Panc1 (cell line): ENCODE measurements at regions not wholly inside any gene's neighbourhood (a gene's known extent, or its start where the extent isn't known, plus 50 kb on each side); places are given as distances from the start of the nearest gene placed in this dataset.

Experiments used
- ATAC-seq: fragments of 200-7000 bp; cut with Tn5 transposase; 2 replicates; pipeline ENCODE4 v1.9.1; 2020; ENCODE audit warnings: mild to moderate bottlenecking, moderate library complexity
- BruUV-seq: library from RNA; stranded (reverse); fragments of 400-500 nt; replicated peaks from 2 replicates; lab custom pipeline; 2021; lab: Mats Ljungman, UMichigan
- CTCF ChIA-PET: fragments of 300-600 bp; sonication (Branson Sonifier 250); formaldehyde crosslinking; loops from one replicate; lab custom pipeline; 2022; ENCODE audit warnings: antibody characterized with exemption; lab: Charles Lee
- POLR2A ChIA-PET: fragments of 300-600 bp; sonication (Branson Sonifier 250); formaldehyde crosslinking; loops from one replicate; lab custom pipeline; 2022; ENCODE audit warnings: antibody characterized with exemption; lab: Charles Lee
- DNase-seq: peaks from one replicate; pipeline ENCODE4 v3.0.0-alpha.2; 2010; ENCODE audit warnings: low read depth, low spot score
- H3K27ac ChIP-seq: 2 replicates; pipeline ENCODE4 v1.5.1; 2011; ENCODE audit warnings: mild to moderate bottlenecking, low read length, inconsistent platforms
- H3K27me3 ChIP-seq: fragments of 200-500 bp; sonication (Bioruptor generic); 2 replicates; pipeline ENCODE4 v1.6.0; 2014; ENCODE audit warnings: low read length, inconsistent platforms; ENCODE audit not compliant: control insufficient read depth, insufficient read depth
- H3K36me3 ChIP-seq: fragments of 200-500 bp; sonication (Bioruptor generic); 2 replicates; pipeline ENCODE4 v1.5.1; 2014; ENCODE audit warnings: inconsistent platforms, mild to moderate bottlenecking, low read length, moderate library complexity; ENCODE audit not compliant: control insufficient read depth, insufficient read depth
- H3K4me1 ChIP-seq: 2 replicates; pipeline ENCODE4 v1.5.1; 2011; ENCODE audit warnings: inconsistent platforms, mild to moderate bottlenecking, low read length, moderate library complexity; ENCODE audit not compliant: control insufficient read depth, insufficient read depth
- H3K4me3 ChIP-seq, 2 experiments: 2 replicates each; pipeline ENCODE4 v1.5.1; 2011 to 2012; ENCODE audit warnings: low read depth in 2 of 2, low read length in 2 of 2, mild to moderate bottlenecking in 2 of 2, inconsistent platforms in 1 of 2, moderate library complexity in 1 of 2
- H3K9me3 ChIP-seq: fragments of 200-500 bp; sonication (Bioruptor generic); 2 replicates; pipeline ENCODE4 v1.5.1; 2014; ENCODE audit warnings: low read depth, mild to moderate bottlenecking, inconsistent platforms, low read length, moderate library complexity; ENCODE audit not compliant: control insufficient read depth, insufficient read depth
- POLR2AphosphoS5 ChIP-seq: IDR thresholded peaks from 2 replicates; pipeline ENCODE4 v1.6.1; 2012; ENCODE audit warnings: mild to moderate bottlenecking, low read depth, low read length, moderate library complexity
- SIN3A ChIP-seq: IDR thresholded peaks from 2 replicates; pipeline ENCODE4 v1.6.1; 2012; ENCODE audit warnings: low read depth, mild to moderate bottlenecking, low read length, moderate library complexity, borderline replicate concordance; ENCODE audit not compliant: insufficient read depth
- TCF7L2 ChIP-seq: IDR thresholded peaks from 2 replicates; pipeline ENCODE4 v1.6.1; 2011; ENCODE audit warnings: mild to moderate bottlenecking, low read depth, low read length, inconsistent platforms
- in situ Hi-C: cut with HindIII; loops from 2 replicates; pipeline ENCODE4 v1.10.0; 2016; ENCODE audit warnings: low sequenced_read_pairs, low pct_unique_long_range_greater_than_20kb
- intact Hi-C: fragments of 100-400 bp; cut with micrococcal nuclease; formaldehyde crosslinking; loops from one replicate; pipeline ENCODE4 v1.10.0; 2022; ENCODE audit not compliant: unreplicated experiment
- TF ChIP-seq, protein P1 (sequence below): fragments of 450-650 bp; IDR thresholded peaks from 2 replicates; pipeline ENCODE4 v1.5.1; 2017; ENCODE audit warnings: mild to moderate bottlenecking
- TF ChIP-seq, protein P2 (sequence below), 2 experiments: IDR thresholded peaks; 2 replicates each; pipeline ENCODE4 v1.6.1; 2011 to 2012; ENCODE audit warnings: low read depth in 2 of 2, control low read depth in 1 of 2, low read length in 1 of 2, mild to moderate bottlenecking in 1 of 2, moderate library complexity in 1 of 2; ENCODE audit not compliant: insufficient read depth in 1 of 2

DNA sequence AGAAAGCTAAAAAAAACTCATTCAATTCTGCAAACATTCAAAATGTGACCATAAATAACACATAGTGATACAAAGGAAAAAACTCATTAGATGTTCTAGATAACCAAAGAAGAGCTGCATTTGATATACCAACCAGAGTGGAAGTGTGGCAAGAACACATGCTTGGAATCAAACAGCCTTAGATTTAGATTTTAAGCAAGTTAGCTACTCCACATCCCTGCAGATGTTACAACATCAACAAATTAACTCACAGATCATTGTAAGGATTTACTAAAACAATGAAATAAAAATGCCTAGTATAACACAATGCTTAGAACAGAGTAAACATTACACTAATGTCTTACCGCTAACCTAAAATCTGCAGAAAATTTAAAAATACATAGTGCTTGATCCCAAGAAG lies 114.0 kb upstream of the AKIP1 start:
- ChIA-PET CTCF (interaction anchor here (0.7 kb wide), 1 partner anchor 82 kb away, joined by 6 read pairs; no protein-coding TSS in a partner anchor), POLR2A (interaction anchor here (0.6 to 0.7 kb wide), 3 partner anchors 19 to 298 kb away, joined by 3 to 6 read pairs (median 6); no protein-coding TSS in a partner anchor)
- intact Hi-C loops, result no loop called here
- H3K27me3 ChIP-seq, result no peaks in the 10 kb centered on the region
- in situ Hi-C loops, result no loop called here
- no peaks in the 10 kb centered on the region for H3K9me3 ChIP-seq
- DNase-seq, result no peak
- TF ChIP-seq TCF7L2, result no peak
- TF ChIP-seq, protein P1, sequence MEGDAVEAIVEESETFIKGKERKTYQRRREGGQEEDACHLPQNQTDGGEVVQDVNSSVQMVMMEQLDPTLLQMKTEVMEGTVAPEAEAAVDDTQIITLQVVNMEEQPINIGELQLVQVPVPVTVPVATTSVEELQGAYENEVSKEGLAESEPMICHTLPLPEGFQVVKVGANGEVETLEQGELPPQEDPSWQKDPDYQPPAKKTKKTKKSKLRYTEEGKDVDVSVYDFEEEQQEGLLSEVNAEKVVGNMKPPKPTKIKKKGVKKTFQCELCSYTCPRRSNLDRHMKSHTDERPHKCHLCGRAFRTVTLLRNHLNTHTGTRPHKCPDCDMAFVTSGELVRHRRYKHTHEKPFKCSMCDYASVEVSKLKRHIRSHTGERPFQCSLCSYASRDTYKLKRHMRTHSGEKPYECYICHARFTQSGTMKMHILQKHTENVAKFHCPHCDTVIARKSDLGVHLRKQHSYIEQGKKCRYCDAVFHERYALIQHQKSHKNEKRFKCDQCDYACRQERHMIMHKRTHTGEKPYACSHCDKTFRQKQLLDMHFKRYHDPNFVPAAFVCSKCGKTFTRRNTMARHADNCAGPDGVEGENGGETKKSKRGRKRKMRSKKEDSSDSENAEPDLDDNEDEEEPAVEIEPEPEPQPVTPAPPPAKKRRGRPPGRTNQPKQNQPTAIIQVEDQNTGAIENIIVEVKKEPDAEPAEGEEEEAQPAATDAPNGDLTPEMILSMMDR, result no peak
- TF ChIP-seq, protein P2, sequence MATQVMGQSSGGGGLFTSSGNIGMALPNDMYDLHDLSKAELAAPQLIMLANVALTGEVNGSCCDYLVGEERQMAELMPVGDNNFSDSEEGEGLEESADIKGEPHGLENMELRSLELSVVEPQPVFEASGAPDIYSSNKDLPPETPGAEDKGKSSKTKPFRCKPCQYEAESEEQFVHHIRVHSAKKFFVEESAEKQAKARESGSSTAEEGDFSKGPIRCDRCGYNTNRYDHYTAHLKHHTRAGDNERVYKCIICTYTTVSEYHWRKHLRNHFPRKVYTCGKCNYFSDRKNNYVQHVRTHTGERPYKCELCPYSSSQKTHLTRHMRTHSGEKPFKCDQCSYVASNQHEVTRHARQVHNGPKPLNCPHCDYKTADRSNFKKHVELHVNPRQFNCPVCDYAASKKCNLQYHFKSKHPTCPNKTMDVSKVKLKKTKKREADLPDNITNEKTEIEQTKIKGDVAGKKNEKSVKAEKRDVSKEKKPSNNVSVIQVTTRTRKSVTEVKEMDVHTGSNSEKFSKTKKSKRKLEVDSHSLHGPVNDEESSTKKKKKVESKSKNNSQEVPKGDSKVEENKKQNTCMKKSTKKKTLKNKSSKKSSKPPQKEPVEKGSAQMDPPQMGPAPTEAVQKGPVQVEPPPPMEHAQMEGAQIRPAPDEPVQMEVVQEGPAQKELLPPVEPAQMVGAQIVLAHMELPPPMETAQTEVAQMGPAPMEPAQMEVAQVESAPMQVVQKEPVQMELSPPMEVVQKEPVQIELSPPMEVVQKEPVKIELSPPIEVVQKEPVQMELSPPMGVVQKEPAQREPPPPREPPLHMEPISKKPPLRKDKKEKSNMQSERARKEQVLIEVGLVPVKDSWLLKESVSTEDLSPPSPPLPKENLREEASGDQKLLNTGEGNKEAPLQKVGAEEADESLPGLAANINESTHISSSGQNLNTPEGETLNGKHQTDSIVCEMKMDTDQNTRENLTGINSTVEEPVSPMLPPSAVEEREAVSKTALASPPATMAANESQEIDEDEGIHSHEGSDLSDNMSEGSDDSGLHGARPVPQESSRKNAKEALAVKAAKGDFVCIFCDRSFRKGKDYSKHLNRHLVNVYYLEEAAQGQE (IDR thresholded peaks at IDR 0.05; ENCODE audit: insufficient read depth in 1 of 2, low read depth in 2 of 2, low read length in 1 of 2), result no peak
- no peak for TF ChIP-seq POLR2AphosphoS5
- TF ChIP-seq SIN3A, result no peak
- ATAC-seq, result no peak
- no peak overlapping the region for H3K27ac ChIP-seq
- H3K36me3 ChIP-seq, result no peaks in the 10 kb centered on the region
- no TSS peak for BruUV-seq
- no peaks in the 10 kb centered on the region for H3K4me1 ChIP-seq
- no peak overlapping the region for H3K4me3 ChIP-seq

DNA sequence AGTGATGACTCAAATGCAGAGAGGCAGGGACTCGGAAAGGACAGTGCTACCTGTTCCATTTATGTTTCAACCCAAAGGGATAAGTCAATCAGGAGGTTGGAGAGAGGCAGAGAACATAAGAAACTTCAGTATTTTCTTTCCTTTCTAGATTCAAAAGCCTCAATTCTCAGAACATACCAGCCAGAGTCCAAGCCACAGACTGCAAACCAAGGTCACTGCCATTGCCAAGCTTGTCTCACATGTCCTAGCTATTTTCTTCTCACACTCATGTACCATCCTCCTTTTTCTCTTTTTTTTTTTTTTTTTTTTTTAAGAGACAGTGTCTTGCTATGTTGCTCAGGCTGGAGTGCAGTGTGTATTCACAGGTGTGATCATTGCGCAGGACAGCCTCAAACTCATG lies 111.7 kb upstream of the AKIP1 start:
- intact Hi-C loops, result no loop called here
- no peak for ATAC-seq
- CTCF ChIA-PET, result no interaction called here

More for the DNA sequence above, 111.7 kb upstream of the AKIP1 start:
- Histone ChIP-seq H3K27me3 (no peaks in the 10 kb centered on the region), H3K27ac (no peak overlapping the region), H3K4me3 (no peak overlapping the region), H3K9me3 (no peaks in the 10 kb centered on the region), H3K36me3 (no peaks in the 10 kb centered on the region), H3K4me1 (no peaks in the 10 kb centered on the region)
- in situ Hi-C loops, result no loop called here
- POLR2A ChIA-PET, result no interaction called here
- BruUV-seq, result no TSS peak
- TF ChIP-seq, protein P2 (IDR thresholded peaks at IDR 0.05; ENCODE audit: insufficient read depth in 1 of 2, low read depth in 2 of 2, low read length in 1 of 2), result no peak
- TF ChIP-seq, protein P1, result no peak
- TF ChIP-seq TCF7L2 (no peak), POLR2AphosphoS5 (no peak), SIN3A (no peak)
- DNase-seq, result no peak
